ENCODE measurements at regions not wholly inside any gene's neighbourhood (a gene's known extent, or its start where the extent isn't known, plus 50 kb on each side); places are given as distances from the start of the nearest gene placed in this dataset.

DNA sequence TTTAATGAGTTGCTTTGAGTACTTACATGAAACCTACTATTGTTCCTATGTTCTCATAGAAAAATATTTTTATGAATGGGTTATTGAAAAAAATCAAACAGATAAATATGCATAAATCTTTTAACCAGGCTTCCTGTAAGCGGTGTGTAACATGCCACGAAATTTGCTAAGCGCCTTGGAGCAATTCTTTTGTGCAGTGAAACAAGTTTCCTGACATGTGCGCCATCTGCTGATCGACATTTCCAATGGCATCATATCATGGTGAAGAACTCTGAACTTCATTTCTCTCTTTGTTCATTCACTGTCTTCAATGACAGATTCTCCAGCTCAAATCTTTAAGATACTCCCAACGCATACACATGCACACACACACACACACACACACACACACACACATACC lies 145.6 kb upstream of the NAV3 start:
- no peak for TF ChIP-seq GATA3 (IDR thresholded peaks at IDR 0.05; ENCODE audit: low read depth, low read length)
- no peak for TF ChIP-seq GATA2 (IDR thresholded peaks at IDR 0.05; ENCODE audit: low read depth, low read length)

Data from SH-SY5Y (cell line).